GM23248 (cell line): ENCODE measurements at regions not wholly inside any gene's neighbourhood (a gene's known extent, or its start where the extent isn't known, plus 50 kb on each side); places are given as distances from the start of the nearest gene placed in this dataset.

ENCODE experiments used
- DNase-seq: peaks from one replicate; pipeline ENCODE4 v3.0.0-alpha.2; 2015
- H2AFZ ChIP-seq: fragments of 200-600 bp; sonication (generic); 2 replicates; pipeline ENCODE4 v1.6.1; 2016; ENCODE audit warnings: antibody characterized with exemption
- H3F3A ChIP-seq: fragments of 200-600 bp; sonication (generic); 2 replicates; pipeline ENCODE4 v1.6.1; 2016; ENCODE audit warnings: mild to moderate bottlenecking, antibody characterized with exemption, mixed run types; ENCODE audit not compliant: insufficient read depth
- H3K27ac ChIP-seq: fragments of 200-600 bp; sonication (generic); 2 replicates; pipeline ENCODE4 v1.5.1; 2016; ENCODE audit warnings: mild to moderate bottlenecking
- H3K27me3 ChIP-seq: fragments of 200-600 bp; sonication (generic); replicated peaks from 2 replicates; pipeline ENCODE4 v1.6.1; 2016; ENCODE audit warnings: mild to moderate bottlenecking; ENCODE audit not compliant: insufficient read depth
- H3K36me3 ChIP-seq: fragments of 200-600 bp; sonication (generic); 2 replicates; pipeline ENCODE4 v1.6.1; 2016; ENCODE audit warnings: low read depth, mild to moderate bottlenecking
- H3K4me1 ChIP-seq: fragments of 200-600 bp; sonication (generic); 2 replicates; pipeline ENCODE4 v1.6.1; 2016; ENCODE audit warnings: mild to moderate bottlenecking; ENCODE audit not compliant: insufficient read depth
- H3K4me2 ChIP-seq: fragments of 200-600 bp; sonication (generic); one replicate; pipeline ENCODE4 v1.6.1; 2016; ENCODE audit warnings: mild to moderate bottlenecking; ENCODE audit not compliant: unreplicated experiment
- H3K4me3 ChIP-seq: fragments of 200-600 bp; sonication (generic); 2 replicates; pipeline ENCODE4 v1.5.1; 2016; ENCODE audit warnings: mild to moderate bottlenecking
- H3K79me2 ChIP-seq: fragments of 200-600 bp; sonication (generic); 2 replicates; pipeline ENCODE4 v1.6.1; 2016; ENCODE audit warnings: mild to moderate bottlenecking; ENCODE audit not compliant: insufficient read depth
- H3K9ac ChIP-seq: fragments of 200-600 bp; sonication (generic); 2 replicates; pipeline ENCODE4 v1.6.1; 2016; ENCODE audit warnings: mild to moderate bottlenecking
- H3K9me2 ChIP-seq: fragments of 200-600 bp; sonication (generic); 2 replicates; pipeline ENCODE4 v1.6.1; 2016; ENCODE audit warnings: mixed run types, mild to moderate bottlenecking, moderate library complexity; ENCODE audit not compliant: insufficient read depth
- H3K9me3 ChIP-seq: fragments of 200-600 bp; sonication (generic); one replicate; pipeline ENCODE4 v1.6.1; 2017; ENCODE audit warnings: low read depth
- H4K20me1 ChIP-seq: fragments of 200-600 bp; sonication (generic); 2 replicates; pipeline ENCODE4 v1.6.0; 2016; ENCODE audit not compliant: insufficient read depth
- EZH2 ChIP-seq: fragments of 200-600 bp; sonication (generic); IDR thresholded peaks from 2 replicates; pipeline ENCODE4 v1.6.1; 2018; ENCODE audit warnings: antibody characterized with exemption, mild to moderate bottlenecking; ENCODE audit not compliant: insufficient read depth, poor library complexity, severe bottlenecking
- EZH2phosphoT487 ChIP-seq: fragments of 200-600 bp; sonication (generic); IDR thresholded peaks from 2 replicates; pipeline ENCODE4 v1.6.1; 2018; ENCODE audit warnings: antibody characterized with exemption, moderate library complexity, mild to moderate bottlenecking, low read depth; ENCODE audit not compliant: insufficient read depth
- WGBS, 2 experiments: methylation state at CpG; one replicate each; pipeline ENCODE4 v1.1.6; 2015 to 2017; ENCODE audit warnings: low lambda C conversion rate in 2 of 2, low coverage in 1 of 2; ENCODE audit errors: missing lambda C conversion rate in 2 of 2; 5-methylcytosine and 5-hydroxymethylcytosine counted together
- in situ Hi-C: fragments of 300-500 bp; cut with MboI; formaldehyde crosslinking; loops from 2 replicates; pipeline ENCODE4 v1.15.0; 2020

DNA sequence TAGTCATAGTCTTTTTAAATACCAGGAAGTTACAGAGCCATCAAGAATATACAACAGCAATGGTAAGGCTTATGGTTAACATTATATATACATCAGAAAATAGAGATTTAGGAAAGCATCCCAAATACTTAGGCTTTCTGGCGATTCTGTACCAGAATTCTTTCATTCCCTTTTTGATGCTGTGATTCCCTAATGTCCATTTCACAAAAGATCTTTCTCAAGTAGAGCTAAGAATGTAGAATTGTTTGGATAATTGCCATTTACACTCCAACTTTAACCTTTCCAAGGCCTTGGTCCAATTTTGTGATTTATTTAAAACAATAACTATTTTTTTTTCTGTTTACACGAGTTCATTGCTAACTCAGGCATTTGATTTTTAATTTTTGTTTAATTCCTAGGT lies 422.2 kb downstream of the MTX2 start:
- H3F3A ChIP-seq = no peaks in the 10 kb centered on the region

DNA sequence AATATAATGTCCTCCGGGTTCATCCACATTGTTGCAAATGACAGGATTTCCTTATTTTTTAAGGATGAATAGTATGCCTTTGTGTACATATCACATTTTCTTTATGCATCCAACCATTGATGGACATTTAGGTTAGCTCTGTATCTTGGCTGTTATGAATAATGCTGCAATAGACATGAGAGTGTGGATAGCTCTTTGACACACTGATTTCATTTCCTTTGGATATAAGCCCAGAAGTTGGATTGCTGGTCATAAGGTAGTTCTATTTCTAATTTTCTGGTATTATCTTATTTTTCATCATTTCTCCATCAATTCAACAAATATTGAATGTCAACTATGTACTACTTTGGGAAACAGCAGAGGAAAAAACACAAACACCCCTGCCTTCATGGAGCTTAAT lies 423.3 kb downstream of the MTX2 start:
- in situ Hi-C loops = no loop called here
- Histone ChIP-seq H3K4me2 (no peak overlapping the region), H4K20me1 (no peaks in the 10 kb centered on the region), H3K9ac (no peak overlapping the region), H3K9me3 (no peaks in the 10 kb centered on the region), H3K4me1 (no peaks in the 10 kb centered on the region), H3F3A (no peaks in the 10 kb centered on the region), H3K9me2 (no peaks in the 10 kb centered on the region), H3K27me3 (no peaks in the 10 kb centered on the region), H3K27ac (no peak overlapping the region), H3K36me3 (no peaks in the 10 kb centered on the region), H2AFZ (no peak overlapping the region), H3K4me3 (no peak overlapping the region), H3K79me2 (no peaks in the 10 kb centered on the region)
- WGBS, 2 experiments = 72 to 73% methylated on average over 1 of the region's 1 CpG
- TF ChIP-seq EZH2phosphoT487 (no peak), EZH2 (no peak)
- peak; percentile 14 for DNase-seq

More for the DNA sequence above, 422.2 kb downstream of the MTX2 start:
- Histone ChIP-seq H3K4me1 (no peaks in the 10 kb centered on the region), H3K4me2 (no peak overlapping the region), H3K27me3 (no peaks in the 10 kb centered on the region), H3K27ac (no peak overlapping the region), H3K36me3 (no peaks in the 10 kb centered on the region), H3K9me2 (no peaks in the 10 kb centered on the region), H3K9me3 (no peaks in the 10 kb centered on the region), H2AFZ (no peak overlapping the region), H3K9ac (no peak overlapping the region), H3K79me2 (no peaks in the 10 kb centered on the region), H4K20me1 (no peaks in the 10 kb centered on the region), H3K4me3 (no peak overlapping the region)
- TF ChIP-seq EZH2 = no peak
- TF ChIP-seq EZH2phosphoT487 = no peak
- in situ Hi-C loops = no loop called here
- 76 to 81% methylated on average over 2 of the region's 2 CpGs for WGBS, 2 experiments
- DNase-seq = no peak

DNA sequence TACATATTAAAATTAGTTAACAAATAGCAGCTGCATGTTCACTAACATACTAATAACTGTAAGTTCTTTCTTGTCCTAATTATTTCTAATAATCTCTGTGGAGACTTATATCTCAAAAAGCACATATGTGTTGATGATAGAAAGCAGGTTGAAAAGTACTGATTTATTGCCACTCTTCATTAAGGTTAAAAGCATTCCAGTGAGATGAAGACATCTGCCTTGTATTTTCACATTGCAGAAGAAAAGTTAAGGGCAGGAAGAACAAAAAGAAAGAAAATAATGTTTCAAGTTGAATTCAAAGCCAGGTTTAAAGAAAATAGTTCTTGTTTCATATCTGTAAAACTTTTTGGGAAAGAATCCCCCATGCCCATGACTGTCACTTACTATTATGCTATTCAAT lies 429.9 kb downstream of the MTX2 start:
- TF ChIP-seq EZH2phosphoT487 (no peak), EZH2 (no peak)
- Histone ChIP-seq H4K20me1 (no peaks in the 10 kb centered on the region), H3K9ac (no peak overlapping the region), H3K4me3 (no peak overlapping the region), H3K4me2 (no peak overlapping the region), H3K9me2 (no peaks in the 10 kb centered on the region), H3K4me1 (peaks cover 3% of the 10 kb centered on the region; the same call in 1 of the 2 replicates), H3F3A (0 out of 2 replicates have a peak, but pooled peaks cover 4% of the 10 kb centered on the region), H3K36me3 (no peaks in the 10 kb centered on the region), H3K27me3 (no peaks in the 10 kb centered on the region), H3K27ac (no peak overlapping the region), H2AFZ (no peak overlapping the region), H3K79me2 (no peaks in the 10 kb centered on the region), H3K9me3 (no peaks in the 10 kb centered on the region)
- in situ Hi-C loops = no loop called here
- DNase-seq = no peak

DNA sequence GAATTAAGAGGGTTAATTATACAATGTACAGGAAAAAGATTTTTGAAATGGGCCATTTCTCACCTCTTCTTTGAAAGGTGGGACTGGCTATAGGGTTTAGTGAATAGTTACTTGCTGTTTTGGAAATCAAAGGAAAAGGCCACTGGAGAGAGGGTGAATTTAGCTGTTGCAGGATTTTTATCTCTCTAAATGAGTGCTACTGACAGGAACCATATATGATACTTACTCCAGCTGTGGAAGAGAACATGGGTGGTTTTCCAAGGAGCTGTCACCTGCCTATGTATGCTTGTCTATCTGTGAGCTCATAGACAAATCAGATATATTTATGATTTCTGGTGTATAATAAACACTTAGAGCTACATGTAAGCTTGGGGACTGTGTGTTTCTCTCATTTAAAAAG lies 430.4 kb downstream of the MTX2 start:
- Histone ChIP-seq H3K4me3 (no peak overlapping the region), H3K27me3 (no peaks in the 10 kb centered on the region), H3K4me1 (peaks cover 8% of the 10 kb centered on the region), H3K27ac (no peak overlapping the region), H3K9me3 (no peaks in the 10 kb centered on the region), H3K36me3 (no peaks in the 10 kb centered on the region), H3K4me2 (no peak overlapping the region), H3K9ac (no peak overlapping the region), H4K20me1 (no peaks in the 10 kb centered on the region), H3K9me2 (no peaks in the 10 kb centered on the region), H3F3A (0 out of 2 replicates have a peak, but pooled peaks cover 8% of the 10 kb centered on the region), H2AFZ (no peak overlapping the region), H3K79me2 (no peaks in the 10 kb centered on the region)
- in situ Hi-C loops = no loop called here
- TF ChIP-seq EZH2phosphoT487 = no peak
- no peak for TF ChIP-seq EZH2
- no peak for DNase-seq

DNA sequence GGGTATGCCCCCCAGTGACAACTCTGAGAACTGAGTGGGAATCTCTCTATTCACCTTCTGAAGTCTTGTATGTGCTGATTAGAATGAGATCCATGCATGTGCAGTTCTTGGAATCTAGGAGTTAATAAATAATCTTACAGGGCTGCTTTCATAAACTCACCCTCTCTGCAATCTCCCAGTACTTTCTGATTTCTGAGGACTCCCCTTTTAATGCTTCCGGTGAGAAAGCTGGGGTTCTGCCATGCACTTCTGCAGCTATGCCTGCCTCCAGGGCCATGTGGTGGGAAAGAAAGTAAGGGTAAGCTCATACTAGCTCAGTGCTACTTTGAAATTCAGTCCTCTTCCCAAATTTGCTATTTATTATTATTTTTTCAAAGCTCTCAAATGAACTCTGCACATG lies 432.9 kb downstream of the MTX2 start:
- no peak overlapping the region for H3K4me3 ChIP-seq
- H3K9ac ChIP-seq = no peak overlapping the region
- in situ Hi-C loops = no loop called here
- no peaks in the 10 kb centered on the region for H3K36me3 ChIP-seq
- no peak overlapping the region for H3K27ac ChIP-seq
- TF ChIP-seq EZH2 = no peak
- TF ChIP-seq EZH2phosphoT487 = no peak
- 67 to 84% methylated on average over 1 of the region's 1 CpG for WGBS, 2 experiments
- no peaks in the 10 kb centered on the region for H3K9me2 ChIP-seq
- H3K27me3 ChIP-seq = no peaks in the 10 kb centered on the region
- no peak for DNase-seq
- no peaks in the 10 kb centered on the region for H3K79me2 ChIP-seq
- H4K20me1 ChIP-seq = no peaks in the 10 kb centered on the region
- H3K9me3 ChIP-seq = no peaks in the 10 kb centered on the region
- no peak overlapping the region for H3K4me2 ChIP-seq
- peaks cover 11% of the 10 kb centered on the region for H3K4me1 ChIP-seq
- H3F3A ChIP-seq = 0 out of 2 replicates have a peak, but pooled peaks cover 8% of the 10 kb centered on the region
- H2AFZ ChIP-seq = no peak overlapping the region
